Mesodermal cell (in vitro differentiated cells): ENCODE measurements at regions not wholly inside any gene's neighbourhood (a gene's known extent, or its start where the extent isn't known, plus 50 kb on each side); places are given as distances from the start of the nearest gene placed in this dataset.

Experiments used
- H3K27ac ChIP-seq: 2 replicates; pipeline ENCODE4 v1.7.0; 2013; ENCODE audit warnings: mild to moderate bottlenecking, low read depth, low read length, moderate library complexity; ENCODE audit not compliant: severe bottlenecking
- H3K36me3 ChIP-seq: 2 replicates; pipeline ENCODE4 v1.7.1; 2013; ENCODE audit warnings: mild to moderate bottlenecking, low read length, moderate library complexity; ENCODE audit not compliant: control insufficient read depth, insufficient read depth
- H3K4me1 ChIP-seq: one replicate; pipeline ENCODE4 v1.7.1; 2013; ENCODE audit warnings: mild to moderate bottlenecking, low read length; ENCODE audit not compliant: insufficient read depth, control insufficient read depth, poor library complexity, severe bottlenecking
- H3K4me3 ChIP-seq: 2 replicates; pipeline ENCODE4 v1.7.0; 2013; ENCODE audit warnings: low read length, control low read depth, mild to moderate bottlenecking; ENCODE audit not compliant: insufficient read depth, poor library complexity, severe bottlenecking; ENCODE audit errors: extremely low read depth
- H3K9me3 ChIP-seq: 2 replicates; pipeline ENCODE4 v1.7.1; 2013; ENCODE audit warnings: mild to moderate bottlenecking, low read length, moderate library complexity; ENCODE audit not compliant: control insufficient read depth
- WGBS, 2 experiments: methylation state at CpG; one replicate each; pipeline ENCODE4 v1.1.5; 2013; ENCODE audit warnings: missing lambda C conversion rate in 2 of 2; ENCODE audit not compliant: insufficient coverage in 2 of 2; 5-methylcytosine and 5-hydroxymethylcytosine counted together

DNA sequence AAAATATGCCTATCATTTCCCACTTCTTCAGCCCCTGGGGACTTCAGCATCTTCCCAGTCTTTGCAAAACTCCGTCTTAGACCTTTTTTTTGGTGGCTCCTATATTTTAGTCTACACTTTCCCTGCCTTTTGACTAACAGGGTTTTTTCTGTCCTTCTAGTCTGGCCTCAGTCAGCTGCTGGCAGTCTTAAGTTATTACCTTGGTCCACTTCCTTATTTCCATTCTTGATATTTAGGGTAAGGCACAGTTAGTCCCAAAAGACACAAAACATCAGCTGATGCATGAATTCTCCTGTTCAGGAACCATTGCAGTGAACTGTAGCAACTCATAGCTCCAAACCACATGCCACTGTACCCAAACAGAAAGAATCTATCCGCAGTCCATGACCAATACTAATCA is 234.6 kb upstream of the RFC3 start:
- WGBS, 2 experiments: 84 to 89% methylated on average over 2 of the region's 2 CpGs
- Histone ChIP-seq H3K9me3 (no peaks in the 10 kb centered on the region), H3K4me3 (no peak overlapping the region), H3K27ac (no peak overlapping the region), H3K36me3 (no peaks in the 10 kb centered on the region), H3K4me1 (no peaks in the 10 kb centered on the region)

DNA sequence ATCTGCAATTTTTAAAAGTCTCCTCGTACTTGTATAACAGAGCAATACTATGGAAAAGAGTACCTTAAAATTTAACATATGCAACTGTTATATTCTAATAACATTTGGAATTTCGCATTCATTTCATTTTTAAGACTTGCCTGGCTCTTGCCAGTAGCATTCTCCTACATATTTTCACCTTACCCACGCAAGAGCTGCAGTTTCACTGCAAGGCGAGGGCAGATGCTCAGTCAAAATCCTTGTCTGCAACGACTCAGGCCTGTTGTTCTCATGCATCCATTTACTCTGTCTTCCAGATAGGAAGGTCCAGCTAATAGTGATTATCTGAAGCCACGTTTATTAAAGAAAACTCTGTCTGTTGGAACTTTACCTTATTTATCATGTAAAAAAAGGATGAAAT is 227.0 kb upstream of the RFC3 start:
- Histone ChIP-seq H3K9me3 (no peaks in the 10 kb centered on the region), H3K4me1 (no peaks in the 10 kb centered on the region), H3K27ac (no peak overlapping the region), H3K4me3 (no peak overlapping the region), H3K36me3 (no peaks in the 10 kb centered on the region)
- WGBS, 2 experiments: 88 to 96% methylated on average over 3 of the region's 6 CpGs

DNA sequence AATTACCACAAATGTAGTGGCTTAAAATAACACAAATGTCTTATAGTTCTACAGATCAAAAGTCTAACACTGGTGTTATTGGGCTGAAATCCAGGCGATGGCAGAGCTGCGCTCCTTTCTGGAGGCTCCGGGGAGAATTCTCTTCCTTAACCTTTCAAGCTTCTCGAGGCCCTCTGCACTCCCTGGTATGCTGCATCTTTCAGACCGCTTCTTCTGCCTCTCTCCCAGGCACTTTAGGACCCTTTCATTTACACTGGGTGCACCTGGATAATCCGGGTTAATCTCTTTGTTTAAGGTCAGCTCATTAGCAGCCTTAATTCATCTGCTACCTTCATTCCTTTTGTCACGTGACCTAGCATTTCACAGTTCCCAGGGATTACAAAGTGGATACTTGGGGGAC is 211.3 kb upstream of the RFC3 start:
- no peak overlapping the region for H3K27ac ChIP-seq

DNA sequence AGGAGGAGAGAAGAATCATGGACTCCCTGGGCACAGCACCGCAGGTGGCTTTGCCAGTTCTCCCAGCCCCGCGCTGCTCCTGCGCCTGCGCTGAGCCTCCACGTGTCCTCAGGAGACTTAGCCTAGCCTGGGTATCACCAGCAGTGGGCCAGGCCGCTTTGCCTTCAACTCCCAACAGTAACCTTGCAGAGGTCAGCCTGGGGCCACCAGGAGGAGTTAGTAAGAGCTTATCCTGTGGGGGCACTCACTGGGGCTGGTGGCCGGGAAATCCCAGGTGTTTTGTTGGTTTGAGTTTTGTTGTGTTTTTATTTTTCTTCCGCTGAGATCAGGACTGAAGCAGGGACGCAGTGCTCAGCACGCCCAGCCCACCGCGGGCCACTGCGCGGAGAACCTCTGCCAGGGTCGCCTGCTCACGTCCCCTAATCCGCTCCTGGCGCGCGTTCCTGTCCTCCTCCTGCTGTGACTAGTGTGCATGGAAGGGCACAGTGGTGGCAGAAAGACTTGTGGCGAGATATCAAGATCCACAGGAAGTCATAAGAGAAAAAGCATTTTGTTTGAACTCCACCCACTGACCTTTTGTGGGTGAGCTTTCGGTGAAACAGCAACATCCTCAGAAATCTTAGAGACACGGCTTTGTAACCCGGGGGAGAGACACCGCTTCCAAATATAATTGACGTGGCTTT is 207.4 kb upstream of the RFC3 start:
- no peaks in the 10 kb centered on the region for H3K9me3 ChIP-seq
- no peak overlapping the region for H3K27ac ChIP-seq
- 93 to 94% methylated on average over 16 to 20 of the region's 27 CpGs for WGBS, 2 experiments
- H3K4me1 ChIP-seq: peaks cover 5% of the 10 kb centered on the region
- H3K4me3 ChIP-seq: no peak overlapping the region
- no peaks in the 10 kb centered on the region for H3K36me3 ChIP-seq

More for the DNA sequence above, 211.3 kb upstream of the RFC3 start:
- peaks cover 3% of the 10 kb centered on the region for H3K9me3 ChIP-seq
- WGBS, 2 experiments: 47 to 65% methylated on average over 5 to 6 of the region's 7 CpGs
- no peaks in the 10 kb centered on the region for H3K36me3 ChIP-seq
- no peak overlapping the region for H3K4me3 ChIP-seq
- peaks cover 5% of the 10 kb centered on the region for H3K4me1 ChIP-seq

DNA sequence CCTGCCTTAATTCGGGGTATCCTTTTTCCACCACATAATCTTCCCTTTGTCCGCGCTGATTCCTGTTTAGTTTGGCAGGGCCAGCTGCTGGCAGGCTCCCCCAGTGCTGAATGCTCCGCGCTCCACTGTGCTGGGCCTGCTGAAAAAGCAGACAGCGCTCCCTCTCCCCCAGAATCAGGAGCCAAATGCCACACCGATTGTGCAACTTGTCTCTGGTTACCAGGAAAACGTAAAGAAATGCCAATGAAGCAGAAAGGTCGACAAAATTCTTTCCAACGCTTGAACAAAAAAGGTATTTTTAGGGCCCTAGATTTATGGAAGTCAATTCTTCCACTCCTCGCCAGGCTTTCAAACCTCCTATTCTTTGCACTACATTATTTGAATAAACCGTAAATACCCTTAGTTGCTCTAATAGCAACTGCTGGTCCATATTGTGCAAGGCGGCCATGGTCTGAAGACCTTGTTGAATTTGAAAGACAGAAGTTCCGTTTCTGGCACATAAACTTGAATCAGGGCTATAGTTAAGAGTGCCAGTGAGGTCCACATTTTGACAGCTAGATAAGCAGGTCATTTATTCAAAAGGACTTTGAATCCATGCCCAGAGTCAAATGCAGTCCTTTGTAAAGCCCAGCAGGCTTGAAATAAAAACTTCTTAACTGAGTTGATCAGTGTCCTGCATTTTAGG is 206.7 kb upstream of the RFC3 start:
- WGBS, 2 experiments: 89 to 93% methylated on average over 10 to 12 of the region's 14 CpGs
- H3K36me3 ChIP-seq: no peaks in the 10 kb centered on the region
- H3K4me1 ChIP-seq: peaks cover 5% of the 10 kb centered on the region
- H3K4me3 ChIP-seq: no peak overlapping the region
- H3K9me3 ChIP-seq: no peaks in the 10 kb centered on the region
- no peak overlapping the region for H3K27ac ChIP-seq

DNA sequence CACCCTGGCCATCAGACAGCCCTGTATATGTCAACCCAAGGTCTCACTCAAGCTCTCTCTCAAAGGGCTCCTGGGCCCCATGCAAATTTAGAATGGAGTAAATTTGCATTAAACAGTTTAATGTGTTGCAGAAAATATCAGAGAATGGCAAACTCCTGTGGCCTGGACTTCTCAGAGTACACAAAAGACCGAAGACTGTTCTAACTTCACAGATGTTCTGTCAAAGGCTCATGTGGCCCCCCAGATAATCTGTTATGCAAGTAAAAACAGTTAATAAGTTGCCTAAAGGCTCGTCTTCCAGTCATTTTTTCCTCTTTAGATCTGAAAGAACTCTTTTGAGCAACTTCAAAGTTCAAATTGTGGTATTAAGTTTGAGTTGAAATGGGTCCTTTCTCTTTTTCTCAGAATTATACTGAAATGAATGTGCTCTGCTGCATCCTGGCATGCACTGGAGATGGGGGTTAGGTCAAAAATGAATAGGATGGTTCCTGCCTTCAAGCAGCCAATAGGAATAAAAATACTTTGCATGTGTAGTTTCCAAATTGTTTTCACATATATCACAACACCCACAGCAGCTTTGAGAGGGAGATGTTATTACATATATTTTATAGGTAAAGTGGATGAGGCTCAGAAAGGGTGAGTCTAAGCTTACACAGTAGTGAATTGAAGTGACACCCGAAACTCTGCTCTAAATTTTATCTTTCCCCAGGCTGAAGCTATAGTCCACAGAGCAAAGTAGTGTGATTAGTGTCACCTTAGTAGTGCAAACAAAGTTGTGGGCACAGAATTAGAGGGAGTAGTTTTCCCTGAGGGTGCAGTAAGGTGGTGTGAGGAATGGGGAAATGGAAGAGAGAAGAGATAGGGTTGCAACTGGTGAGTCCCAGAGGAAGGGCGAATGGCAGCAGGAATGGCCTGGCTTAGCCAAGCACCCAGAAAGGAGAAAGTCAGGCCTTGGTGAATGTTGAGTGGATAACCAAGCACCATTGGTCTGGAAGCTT is 205.0 kb upstream of the RFC3 start:
- 89 to 93% methylated on average over 2 to 3 of the region's 4 CpGs for WGBS, 2 experiments
- peaks cover 5% of the 10 kb centered on the region for H3K4me1 ChIP-seq
- no peak overlapping the region for H3K27ac ChIP-seq
- H3K4me3 ChIP-seq: no peak overlapping the region
- H3K36me3 ChIP-seq: no peaks in the 10 kb centered on the region
- no peaks in the 10 kb centered on the region for H3K9me3 ChIP-seq

DNA sequence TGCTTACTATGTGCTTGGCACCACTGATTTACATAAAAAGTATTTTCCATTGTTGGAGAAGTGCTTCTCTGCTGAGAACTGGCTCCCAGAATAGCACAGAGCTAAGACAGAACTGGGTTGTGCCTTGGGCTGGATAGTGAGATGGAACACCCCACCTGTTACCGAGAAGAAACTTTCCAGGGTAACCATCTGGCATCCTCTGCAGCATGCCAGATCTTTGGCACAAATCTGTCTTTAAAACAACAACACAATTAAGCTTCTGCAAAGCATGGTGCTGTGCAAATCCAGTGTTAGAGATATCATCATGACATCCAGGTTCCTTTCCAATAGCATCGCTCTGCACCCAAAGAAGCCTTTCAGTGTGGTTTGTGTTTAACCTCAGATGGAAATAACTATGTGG is 202.5 kb upstream of the RFC3 start:
- Histone ChIP-seq H3K4me1 (peaks cover 5% of the 10 kb centered on the region), H3K9me3 (no peaks in the 10 kb centered on the region), H3K4me3 (no peak overlapping the region), H3K36me3 (no peaks in the 10 kb centered on the region), H3K27ac (no peak overlapping the region)
- no CpG with 5 or more reads among the region's 2 CpGs for WGBS, 2 experiments

DNA sequence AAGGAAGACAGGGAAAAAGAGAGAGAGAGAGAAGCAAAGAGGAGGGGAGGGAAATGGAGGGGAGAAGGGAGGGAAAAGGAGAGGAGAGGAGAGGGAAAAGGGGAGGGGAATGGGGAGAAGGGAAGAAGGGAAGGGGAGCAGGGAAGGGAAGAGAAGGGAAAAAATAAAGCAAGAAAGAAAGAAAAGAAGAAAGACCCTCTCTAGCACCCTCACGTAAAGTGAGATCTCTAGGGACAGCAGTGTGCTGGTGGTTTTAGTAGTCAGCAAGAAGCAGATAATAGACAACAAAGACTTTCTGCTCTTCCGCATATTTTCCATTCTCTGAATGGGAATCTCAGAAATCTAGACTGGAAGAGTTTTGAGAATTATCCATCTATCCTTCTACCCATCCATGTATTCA is 201.8 kb upstream of the RFC3 start:
- Histone ChIP-seq H3K4me1 (no peaks in the 10 kb centered on the region), H3K36me3 (no peaks in the 10 kb centered on the region), H3K9me3 (no peaks in the 10 kb centered on the region), H3K27ac (no peak overlapping the region), H3K4me3 (no peak overlapping the region)
- WGBS, 2 experiments: 80% methylated on average over 1 of the region's 2 CpGs; no CpG with 5 or more reads in 1 of the 2 experiments

DNA sequence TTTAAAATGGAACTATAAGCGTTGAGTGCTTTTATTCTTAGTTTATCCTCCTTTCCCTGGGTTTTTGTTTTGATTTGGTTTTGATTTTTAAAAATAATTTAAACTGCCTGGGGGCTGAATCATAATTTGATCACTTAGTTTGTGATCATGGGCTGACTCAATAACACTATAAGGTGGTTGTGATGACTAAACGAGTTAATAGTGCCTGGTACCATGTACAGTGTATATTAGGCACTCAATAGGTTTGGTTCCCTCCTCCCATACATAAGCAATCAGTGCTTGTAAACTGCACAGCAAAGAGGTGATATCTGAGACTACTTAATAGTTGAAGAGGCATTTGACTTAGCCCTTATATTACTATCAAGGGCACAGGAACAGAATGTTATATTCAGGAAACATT is 200.9 kb upstream of the RFC3 start:
- Histone ChIP-seq H3K4me1 (no peaks in the 10 kb centered on the region), H3K4me3 (no peak overlapping the region), H3K9me3 (no peaks in the 10 kb centered on the region), H3K36me3 (no peaks in the 10 kb centered on the region), H3K27ac (no peak overlapping the region)
- 90% methylated on average over 2 of the region's 2 CpGs; no CpG with 5 or more reads in 1 of the 2 experiments for WGBS, 2 experiments

DNA sequence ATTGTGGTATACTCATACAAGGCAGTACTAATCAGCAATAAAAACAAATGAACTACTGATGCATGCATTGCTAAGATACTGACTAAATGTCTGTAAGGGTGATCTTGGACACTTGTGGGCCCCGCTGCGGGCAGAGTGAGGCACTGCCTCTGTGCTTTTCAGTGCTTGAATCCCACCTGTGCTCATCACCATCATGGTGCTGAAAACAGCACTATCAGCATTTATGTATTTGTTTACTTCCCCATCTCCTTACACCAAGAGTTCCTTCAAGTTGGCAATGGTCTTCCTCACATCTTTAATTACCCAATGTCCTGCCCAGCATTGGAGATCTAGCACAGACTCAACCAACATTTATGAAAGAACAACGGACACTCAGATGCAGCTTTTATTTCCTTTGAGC is 193.7 kb upstream of the RFC3 start:
- no peak overlapping the region for H3K27ac ChIP-seq
- WGBS, 2 experiments: 96 to 100% methylated on average over 2 to 3 of the region's 3 CpGs
- no peaks in the 10 kb centered on the region for H3K36me3 ChIP-seq
- H3K4me3 ChIP-seq: no peak overlapping the region
- no peaks in the 10 kb centered on the region for H3K9me3 ChIP-seq
- no peaks in the 10 kb centered on the region for H3K4me1 ChIP-seq
